ENCODE measurements at regions not wholly inside any gene's neighbourhood (a gene's known extent, or its start where the extent isn't known, plus 50 kb on each side); places are given as distances from the start of the nearest gene placed in this dataset.

DNA sequence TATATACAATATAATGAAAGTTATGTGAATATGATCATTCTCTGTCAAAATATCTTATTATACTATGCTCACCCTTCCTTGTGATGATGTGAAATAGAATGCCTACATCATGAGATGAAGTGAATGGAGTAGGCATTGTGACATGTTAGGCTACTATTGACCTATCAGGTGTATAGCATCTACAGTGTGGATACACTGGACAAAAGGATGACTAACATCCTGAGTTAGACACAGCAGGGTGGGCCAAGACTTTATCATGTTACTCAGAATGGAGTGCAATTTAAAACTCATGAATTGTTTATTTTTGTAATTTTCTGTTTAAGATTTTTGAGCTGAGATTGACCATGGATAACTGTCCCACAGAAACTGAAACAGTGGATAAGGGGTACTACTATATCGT lies 53.4 kb upstream of the NAV3 start:
- no peak for DNase-seq (ENCODE audit: low spot score)
- TF ChIP-seq, protein P1, sequence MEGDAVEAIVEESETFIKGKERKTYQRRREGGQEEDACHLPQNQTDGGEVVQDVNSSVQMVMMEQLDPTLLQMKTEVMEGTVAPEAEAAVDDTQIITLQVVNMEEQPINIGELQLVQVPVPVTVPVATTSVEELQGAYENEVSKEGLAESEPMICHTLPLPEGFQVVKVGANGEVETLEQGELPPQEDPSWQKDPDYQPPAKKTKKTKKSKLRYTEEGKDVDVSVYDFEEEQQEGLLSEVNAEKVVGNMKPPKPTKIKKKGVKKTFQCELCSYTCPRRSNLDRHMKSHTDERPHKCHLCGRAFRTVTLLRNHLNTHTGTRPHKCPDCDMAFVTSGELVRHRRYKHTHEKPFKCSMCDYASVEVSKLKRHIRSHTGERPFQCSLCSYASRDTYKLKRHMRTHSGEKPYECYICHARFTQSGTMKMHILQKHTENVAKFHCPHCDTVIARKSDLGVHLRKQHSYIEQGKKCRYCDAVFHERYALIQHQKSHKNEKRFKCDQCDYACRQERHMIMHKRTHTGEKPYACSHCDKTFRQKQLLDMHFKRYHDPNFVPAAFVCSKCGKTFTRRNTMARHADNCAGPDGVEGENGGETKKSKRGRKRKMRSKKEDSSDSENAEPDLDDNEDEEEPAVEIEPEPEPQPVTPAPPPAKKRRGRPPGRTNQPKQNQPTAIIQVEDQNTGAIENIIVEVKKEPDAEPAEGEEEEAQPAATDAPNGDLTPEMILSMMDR (IDR thresholded peaks at IDR 0.05; ENCODE audit: extremely low read depth, missing control alignments) = no peak

DNA sequence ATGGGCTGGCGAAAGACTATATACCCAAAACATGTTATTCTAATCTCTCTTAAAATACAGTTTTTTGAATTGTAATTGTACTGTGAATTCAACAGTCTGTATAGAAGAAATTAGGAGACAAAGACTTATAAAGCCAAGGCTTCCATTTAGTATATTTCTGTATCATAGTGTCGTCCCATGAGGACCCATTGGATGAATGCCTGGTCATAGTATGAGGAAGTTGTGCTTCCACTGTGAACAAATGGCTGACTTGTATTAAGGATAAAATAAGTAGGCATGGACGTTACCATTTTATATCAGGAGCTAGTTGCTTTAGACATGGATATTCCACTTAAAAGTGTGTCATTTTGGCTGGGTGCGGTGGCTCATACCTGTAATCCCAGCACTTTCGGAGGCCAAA lies 55.9 kb upstream of the NAV3 start:
- TF ChIP-seq, protein P1 (IDR thresholded peaks at IDR 0.05; ENCODE audit: extremely low read depth, missing control alignments) = no peak
- no peak for DNase-seq (ENCODE audit: low spot score)

DNA sequence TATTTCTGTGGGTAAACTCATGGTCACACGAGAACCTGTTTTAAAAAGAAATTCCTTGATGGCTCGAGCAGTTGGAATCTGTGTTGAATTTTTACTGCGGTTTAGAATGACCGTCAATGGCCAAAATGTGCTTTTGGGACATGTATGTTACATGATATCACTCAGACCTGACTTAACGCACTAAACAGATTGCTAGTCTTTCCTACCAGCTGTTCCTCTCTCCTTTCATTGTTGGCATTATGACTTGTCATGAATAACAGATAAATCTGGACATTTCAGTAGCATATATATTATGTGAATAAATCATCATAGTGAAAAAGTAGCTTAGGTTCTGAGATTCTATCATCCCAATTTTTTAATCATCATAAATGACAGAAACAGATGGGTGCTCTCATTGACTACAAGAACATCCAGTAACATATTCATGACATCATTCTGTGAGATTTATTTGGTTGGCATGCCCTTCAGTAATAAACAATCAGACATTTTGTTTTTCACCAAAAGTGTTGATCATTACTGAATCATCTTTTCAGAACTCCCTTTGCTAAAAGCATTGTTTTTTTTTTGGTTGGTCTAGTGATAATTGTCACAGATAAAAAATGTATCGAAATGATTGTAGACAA lies 57.9 kb upstream of the NAV3 start:
- TF ChIP-seq, protein P1 (IDR thresholded peaks at IDR 0.05; ENCODE audit: extremely low read depth, missing control alignments) = no peak

DNA sequence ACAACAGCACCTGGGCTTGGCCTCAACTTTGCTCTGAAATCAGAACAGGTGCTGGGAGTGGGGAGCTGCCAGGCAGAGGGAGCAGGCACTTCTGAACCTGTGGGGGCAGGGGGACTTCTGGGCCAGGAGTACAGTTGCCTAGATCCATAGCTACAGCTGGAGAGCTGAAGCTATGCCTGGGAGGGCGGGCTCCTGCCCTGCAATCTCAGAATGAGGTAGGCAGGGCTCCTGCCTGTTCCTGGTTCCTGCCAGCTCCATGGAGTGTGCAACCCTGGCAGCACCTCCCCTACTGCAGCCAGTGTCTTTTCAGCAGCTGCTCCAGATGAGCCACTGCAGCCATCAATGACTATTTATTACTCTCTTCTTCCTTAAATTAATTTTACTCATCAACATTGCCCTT lies 62.1 kb upstream of the NAV3 start:
- no peak for DNase-seq (ENCODE audit: low spot score)
- TF ChIP-seq, protein P1 (IDR thresholded peaks at IDR 0.05; ENCODE audit: extremely low read depth, missing control alignments) = no peak

More for the DNA sequence above, 57.9 kb upstream of the NAV3 start:
- no peak for DNase-seq (ENCODE audit: low spot score)

DNA sequence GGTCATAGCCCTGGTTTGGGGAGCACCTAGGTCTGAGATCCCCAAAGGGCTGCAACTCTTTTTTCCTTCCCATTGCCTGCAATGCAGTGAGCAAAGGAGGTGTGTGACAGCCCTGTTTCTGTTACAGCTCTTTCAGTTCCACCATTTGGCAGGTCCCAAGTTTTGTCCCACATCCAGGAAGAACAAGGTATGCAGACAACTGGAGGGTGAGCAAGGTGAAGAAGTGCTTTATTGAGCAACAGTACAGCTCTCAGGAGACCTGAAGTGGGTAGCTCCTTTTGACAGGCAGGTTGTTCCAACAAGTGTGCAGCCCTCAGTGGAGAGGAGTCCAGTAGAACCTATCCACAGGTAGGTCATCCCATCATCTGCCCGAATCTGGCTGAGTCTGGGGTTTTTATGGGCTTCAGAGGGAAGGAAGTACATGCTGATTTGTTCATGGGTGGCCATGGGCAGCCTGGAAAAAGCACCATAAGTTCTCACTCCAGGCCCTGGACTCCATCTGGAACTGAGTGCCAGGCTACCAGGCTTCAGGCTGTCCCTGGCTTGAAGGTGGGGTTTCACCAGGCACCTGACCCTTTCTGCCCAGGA lies 62.8 kb upstream of the NAV3 start:
- no peak for DNase-seq (ENCODE audit: low spot score)
- TF ChIP-seq, protein P1 (IDR thresholded peaks at IDR 0.05; ENCODE audit: extremely low read depth, missing control alignments) = no peak

DNA sequence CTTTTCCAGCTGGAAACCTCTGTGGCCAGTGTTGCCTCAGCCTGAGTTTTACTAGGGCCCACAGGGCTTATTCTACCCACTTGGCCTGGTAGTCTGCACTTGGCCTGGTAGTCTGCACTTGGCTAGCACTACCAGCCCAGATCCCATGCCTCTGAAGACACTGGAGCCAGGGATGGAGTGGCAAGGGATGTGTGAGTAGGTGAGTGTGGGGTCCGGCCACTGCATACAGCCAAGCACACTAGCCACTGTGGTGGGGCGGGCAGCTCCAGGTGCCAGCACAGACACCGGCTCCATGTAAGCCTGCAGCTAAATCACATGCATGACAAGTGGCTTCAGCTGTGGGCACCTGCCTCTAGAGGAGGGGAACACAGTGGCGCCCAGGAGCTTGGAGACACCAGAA lies 63.4 kb upstream of the NAV3 start:
- TF ChIP-seq, protein P1 (IDR thresholded peaks at IDR 0.05; ENCODE audit: extremely low read depth, missing control alignments) = no peak

DNA sequence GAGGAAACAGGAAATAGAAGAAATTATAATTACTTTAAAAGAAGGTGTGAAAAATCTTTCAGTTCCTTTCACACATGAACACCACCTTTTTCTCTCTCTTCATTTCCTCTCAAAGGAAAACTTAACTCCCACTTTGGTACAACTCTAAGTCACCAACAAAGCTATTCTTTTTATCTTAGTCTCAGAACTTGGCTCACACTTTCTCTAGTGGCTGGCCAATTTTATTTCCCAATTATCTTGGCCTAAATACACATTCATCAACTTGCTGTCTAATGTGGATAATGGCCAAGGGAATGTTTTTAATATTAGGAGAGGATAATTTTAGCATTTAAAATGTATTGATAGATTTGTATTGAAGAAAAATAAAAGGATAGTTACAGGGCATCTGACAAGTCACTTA lies 64.5 kb upstream of the NAV3 start:
- TF ChIP-seq, protein P1 (IDR thresholded peaks at IDR 0.05; ENCODE audit: extremely low read depth, missing control alignments) = no peak
- DNase-seq (ENCODE audit: low spot score) = no peak

More for the DNA sequence above, 63.4 kb upstream of the NAV3 start:
- DNase-seq (ENCODE audit: low spot score) = no peak
